DOHH2 (cell line): ENCODE measurements at regions not wholly inside any gene's neighbourhood (a gene's known extent, or its start where the extent isn't known, plus 50 kb on each side); places are given as distances from the start of the nearest gene placed in this dataset.

Experiments used
- CTCF ChIP-seq: fragments of 200-600 bp; sonication (generic); IDR thresholded peaks from one replicate; pipeline ENCODE4 v1.5.1; 2014; ENCODE audit warnings: antibody characterized with exemption, mild to moderate bottlenecking, low read depth, low read length; ENCODE audit not compliant: poor library complexity, severe bottlenecking
- EZH2phosphoT487 ChIP-seq: fragments of 200-600 bp; sonication (generic); IDR thresholded peaks from 2 replicates; pipeline ENCODE4 v1.6.1; 2017; ENCODE audit warnings: borderline replicate concordance, mild to moderate bottlenecking, antibody characterized with exemption, low read length, moderate library complexity, mixed read lengths

- TF ChIP-seq CTCF = no peak
- no peak for TF ChIP-seq EZH2phosphoT487
These were observed 952.4 kb downstream of the TRAM1L1 start for GRCh38 chr4:116132946-116133345.
